CD14-positive monocyte (primary cell): ENCODE measurements at regions not wholly inside any gene's neighbourhood (a gene's known extent, or its start where the extent isn't known, plus 50 kb on each side); places are given as distances from the start of the nearest gene placed in this dataset.

ENCODE experiments used
- DNase-seq, 3 donors: peaks; one replicate each; pipeline ENCODE4 v3.0.0-alpha.2; 2011 to 2022
- H2AFZ ChIP-seq: 2 replicates; pipeline ENCODE4 v1.6.0; 2012; ENCODE audit warnings: mild to moderate bottlenecking, low read depth, low read length, inconsistent platforms; ENCODE audit not compliant: insufficient read depth, poor library complexity, severe bottlenecking
- H3K27ac ChIP-seq, 2 donors: 1 replicate in 1 of 2; 2 replicates in 1 of 2; pipeline ENCODE4 v1.5.1; 2012 to 2013; ENCODE audit warnings: low read length in 2 of 2, control low read depth in 1 of 2, inconsistent platforms in 1 of 2, low read depth in 1 of 2, mild to moderate bottlenecking in 1 of 2
- H3K27me3 ChIP-seq, 2 donors: one replicate each; pipeline versions ENCODE4 v1.6.0 to v1.6.1; 2011 to 2013; ENCODE audit warnings: low read length in 2 of 2; ENCODE audit not compliant: control insufficient read depth in 2 of 2, insufficient read depth in 2 of 2
- H3K36me3 ChIP-seq, 2 donors: replicated peaks in 1 of 2; 1 replicate in 1 of 2; 2 replicates in 1 of 2; pipeline versions ENCODE4 v1.5.1 to v1.6.1; 2012 to 2013; ENCODE audit warnings: low read length in 2 of 2, control low read depth in 1 of 2, inconsistent platforms in 1 of 2, mild to moderate bottlenecking in 1 of 2; ENCODE audit not compliant: insufficient read depth in 2 of 2, control insufficient read depth in 1 of 2
- H3K4me1 ChIP-seq, 2 donors: 1 replicate in 1 of 2; 2 replicates in 1 of 2; pipeline versions ENCODE4 v1.5.1 to v1.6.1; 2012 to 2013; ENCODE audit warnings: low read length in 2 of 2, control low read depth in 1 of 2, inconsistent platforms in 1 of 2, mild to moderate bottlenecking in 1 of 2, moderate library complexity in 1 of 2; ENCODE audit not compliant: insufficient read depth in 2 of 2, control insufficient read depth in 1 of 2
- H3K4me2 ChIP-seq: replicated peaks from 2 replicates; pipeline ENCODE3; 2012; ENCODE audit warnings: low read length, moderate library complexity, mild to moderate bottlenecking; ENCODE audit not compliant: poor library complexity, severe bottlenecking; ENCODE audit errors: extremely low read depth
- H3K4me3 ChIP-seq, 3 experiments: fragments of 200-600 bp in 1 of 3; sonication (generic) in 1 of 3; replicated peaks in 1 of 3; 1 replicate in 2 of 3; 2 replicates in 1 of 3; pipeline ENCODE4 v1.5.1; 2011 to 2013; ENCODE audit warnings: low read length in 3 of 3, mild to moderate bottlenecking in 3 of 3, control low read depth in 2 of 3, low read depth in 2 of 3, inconsistent platforms in 1 of 3, moderate library complexity in 1 of 3
- H3K79me2 ChIP-seq: 2 replicates; pipeline ENCODE4 v1.6.0; 2012; ENCODE audit warnings: mild to moderate bottlenecking, control low read depth, inconsistent platforms, low read length, moderate library complexity; ENCODE audit not compliant: insufficient read depth
- H3K9ac ChIP-seq: 2 replicates; pipeline ENCODE4 v1.6.0; 2017; ENCODE audit warnings: low read length, mild to moderate bottlenecking; ENCODE audit not compliant: insufficient read depth, poor library complexity, severe bottlenecking
- H3K9me3 ChIP-seq, 2 donors: replicated peaks in 1 of 2; 1 replicate in 1 of 2; 2 replicates in 1 of 2; pipeline versions ENCODE4 v1.5.1 to v1.6.1; 2012 to 2013; ENCODE audit warnings: low read length in 2 of 2, control low read depth in 1 of 2; ENCODE audit not compliant: control insufficient read depth in 1 of 2, insufficient read depth in 1 of 2
- H4K20me1 ChIP-seq: 2 replicates; pipeline ENCODE4 v1.6.0; 2012; ENCODE audit warnings: mild to moderate bottlenecking, low read length, control low read depth, moderate library complexity; ENCODE audit not compliant: insufficient read depth
- H3K27ac Mint-ChIP-seq, 7 donors: one replicate each; pipeline ENCODE4 v1.8.0; 2020; ENCODE audit warnings: mild to moderate bottlenecking in 7 of 7, mixed read lengths in 7 of 7, moderate library complexity in 6 of 7, inconsistent platforms in 2 of 7
- H3K27me3 Mint-ChIP-seq, 3 donors: one replicate each; pipeline ENCODE4 v1.8.0; 2021 to 2022; ENCODE audit warnings: low read depth in 3 of 3, mild to moderate bottlenecking in 3 of 3, mixed read lengths in 3 of 3, moderate library complexity in 3 of 3, inconsistent platforms in 1 of 3
- H3K36me3 Mint-ChIP-seq, 2 donors: one replicate each; pipeline ENCODE4 v1.8.0; 2020; ENCODE audit warnings: mixed read lengths in 2 of 2, inconsistent platforms in 1 of 2, mild to moderate bottlenecking in 1 of 2
- H3K4me1 Mint-ChIP-seq: one replicate; pipeline ENCODE4 v1.8.0; 2020; ENCODE audit warnings: mild to moderate bottlenecking, mixed read lengths
- H3K4me3 Mint-ChIP-seq, 2 donors: one replicate each; pipeline ENCODE4 v1.8.0; 2020; ENCODE audit warnings: mild to moderate bottlenecking in 2 of 2, mixed read lengths in 2 of 2, moderate library complexity in 1 of 2
- H3K9me3 Mint-ChIP-seq, 7 donors: one replicate each; pipeline ENCODE4 v1.8.0; 2020 to 2022; ENCODE audit warnings: mixed read lengths in 7 of 7, mild to moderate bottlenecking in 6 of 7, moderate library complexity in 6 of 7, inconsistent platforms in 2 of 7
- WGBS: methylation state at CpG from one replicate; pipeline ENCODE4 v1.1.5; 2013; ENCODE audit warnings: missing lambda C conversion rate; ENCODE audit not compliant: insufficient coverage; 5-methylcytosine and 5-hydroxymethylcytosine counted together
- intact Hi-C, 2 donors: fragments of 100-400 bp; cut with micrococcal nuclease; formaldehyde crosslinking; loops; one replicate each; pipeline versions ENCODE4 v1.15.0 to v1.15.1; 2023
- TF ChIP-seq, protein P1 (sequence below): fragments of 200-600 bp; IDR thresholded peaks from one replicate; pipeline ENCODE4 v1.8.0; 2022; ENCODE audit warnings: antibody characterized with exemption, mild to moderate bottlenecking

- Histone ChIP-seq H2AFZ (no peak overlapping the region), H3K9me3 (peaks cover 9 to 13% of the 10 kb centered on the region in 2 donors), H3K79me2 (no peaks in the 10 kb centered on the region), H3K9ac (no peak overlapping the region), H3K4me3 (no peak overlapping the region), H3K36me3 (no peaks in the 10 kb centered on the region), H3K27ac (no peak overlapping the region), H3K4me1 (no peaks in the 10 kb centered on the region), H3K4me2 (no peak overlapping the region), H4K20me1 (no peaks in the 10 kb centered on the region), H3K27me3 (no peaks in the 10 kb centered on the region)
- Mint-ChIP-seq H3K4me3 (no peak overlapping the region), H3K27ac (no peak overlapping the region), H3K9me3 (peaks cover 0 to 13% (median 3%) of the 10 kb centered on the region in 7 donors), H3K4me1 (no peaks in the 10 kb centered on the region), H3K27me3 (peaks cover 0 to 2% (median 0%) of the 10 kb centered on the region in 3 donors), H3K36me3 (no peaks in the 10 kb centered on the region)
- intact Hi-C loops, result no loop called here
- 84% methylated on average over 5 of the region's 5 CpGs for WGBS
- TF ChIP-seq, protein P1, sequence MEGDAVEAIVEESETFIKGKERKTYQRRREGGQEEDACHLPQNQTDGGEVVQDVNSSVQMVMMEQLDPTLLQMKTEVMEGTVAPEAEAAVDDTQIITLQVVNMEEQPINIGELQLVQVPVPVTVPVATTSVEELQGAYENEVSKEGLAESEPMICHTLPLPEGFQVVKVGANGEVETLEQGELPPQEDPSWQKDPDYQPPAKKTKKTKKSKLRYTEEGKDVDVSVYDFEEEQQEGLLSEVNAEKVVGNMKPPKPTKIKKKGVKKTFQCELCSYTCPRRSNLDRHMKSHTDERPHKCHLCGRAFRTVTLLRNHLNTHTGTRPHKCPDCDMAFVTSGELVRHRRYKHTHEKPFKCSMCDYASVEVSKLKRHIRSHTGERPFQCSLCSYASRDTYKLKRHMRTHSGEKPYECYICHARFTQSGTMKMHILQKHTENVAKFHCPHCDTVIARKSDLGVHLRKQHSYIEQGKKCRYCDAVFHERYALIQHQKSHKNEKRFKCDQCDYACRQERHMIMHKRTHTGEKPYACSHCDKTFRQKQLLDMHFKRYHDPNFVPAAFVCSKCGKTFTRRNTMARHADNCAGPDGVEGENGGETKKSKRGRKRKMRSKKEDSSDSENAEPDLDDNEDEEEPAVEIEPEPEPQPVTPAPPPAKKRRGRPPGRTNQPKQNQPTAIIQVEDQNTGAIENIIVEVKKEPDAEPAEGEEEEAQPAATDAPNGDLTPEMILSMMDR, result no peak
- no peak for DNase-seq
Measured at GRCh38 chr4:170465429-170465828, 375.7 kb upstream of the AADAT start.

DNA sequence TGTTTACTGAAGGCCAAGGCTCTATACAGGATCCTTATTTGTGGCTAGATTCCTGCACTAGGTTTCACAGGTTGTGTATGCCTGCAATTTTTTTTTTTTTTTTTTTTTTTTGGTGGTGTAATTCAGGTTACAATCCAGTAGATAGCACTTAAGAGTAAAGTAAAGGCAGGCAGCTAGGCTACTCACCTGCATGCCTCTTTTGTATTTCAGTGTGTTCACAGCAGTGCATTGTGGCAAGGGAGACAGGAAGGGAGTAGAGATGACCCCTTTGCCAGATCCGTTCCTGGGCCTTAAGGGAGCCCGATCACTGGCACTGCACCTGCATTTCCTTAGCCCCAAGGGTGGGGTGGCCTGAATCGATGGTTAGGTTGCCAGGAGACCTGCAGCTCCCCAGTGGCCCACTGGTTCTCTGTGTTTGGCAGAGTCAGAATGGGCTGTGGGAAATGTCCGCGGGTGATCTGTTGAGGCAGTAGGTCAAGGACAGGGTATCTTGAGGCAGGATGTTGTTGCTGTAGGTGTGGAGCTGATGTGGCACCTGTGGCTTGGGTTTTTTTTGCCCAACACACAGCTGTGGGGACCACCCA lies 374.9 kb upstream of the AADAT start:
- WGBS, result 100% methylated on average over 5 of the region's 5 CpGs
- H3K4me1 Mint-ChIP-seq, result no peaks in the 10 kb centered on the region
- Histone ChIP-seq H3K36me3 (no peaks in the 10 kb centered on the region), H3K27ac (no peak overlapping the region), H3K4me3 (no peak overlapping the region), H3K9ac (no peak overlapping the region), H3K79me2 (no peaks in the 10 kb centered on the region), H3K27me3 (no peaks in the 10 kb centered on the region), H4K20me1 (no peaks in the 10 kb centered on the region), H3K4me1 (no peaks in the 10 kb centered on the region), H3K9me3 (peaks cover 9 to 13% of the 10 kb centered on the region in 2 donors), H3K4me2 (no peak overlapping the region), H2AFZ (no peak overlapping the region)
- peaks cover 0 to 2% (median 0%) of the 10 kb centered on the region in 3 donors for H3K27me3 Mint-ChIP-seq
- peaks cover 0 to 11% (median 2%) of the 10 kb centered on the region in 7 donors for H3K9me3 Mint-ChIP-seq
- no peaks in the 10 kb centered on the region for H3K36me3 Mint-ChIP-seq
- TF ChIP-seq, protein P1, result no peak
- no peak overlapping the region for H3K4me3 Mint-ChIP-seq
- no peak for DNase-seq
- H3K27ac Mint-ChIP-seq, result no peak overlapping the region
- intact Hi-C loops, result no loop called here
